BLaER1 treated with 17β-estradiol and CSF1 and Interleukin-3, amounts not matched to agents 10 nM and 100 nM (cell line): ENCODE measurements at regions not wholly inside any gene's neighbourhood (a gene's known extent, or its start where the extent isn't known, plus 50 kb on each side); places are given as distances from the start of the nearest gene placed in this dataset.
A peak's percentile ranks its signal among the peaks of the same experiment; 100 is the strongest.

Experiments
- H3K27ac ChIP-seq, 11 experiments: shearing (Covaris generic); formaldehyde crosslinking; 2 replicates each; pipeline ENCODE4 v1.8.1; 2022
- H3K27me3 ChIP-seq, 11 experiments: shearing (Covaris generic); formaldehyde crosslinking; 2 replicates each; pipeline ENCODE4 v1.8.1; 2022
- H3K36me3 ChIP-seq, 11 experiments: shearing (Covaris generic); formaldehyde crosslinking; 2 replicates each; pipeline ENCODE4 v1.8.1; 2022
- H3K4me1 ChIP-seq, 10 experiments: shearing (Covaris generic); formaldehyde crosslinking; 2 replicates each; pipeline ENCODE4 v1.8.1; 2022
- H3K4me2 ChIP-seq, 11 experiments: shearing (Covaris generic); formaldehyde crosslinking; 2 replicates each; pipeline ENCODE4 v1.8.1; 2022
- H3K4me3 ChIP-seq, 10 experiments: shearing (Covaris generic); formaldehyde crosslinking; 2 replicates each; pipeline ENCODE4 v1.8.1; 2022
- H3K9ac ChIP-seq, 11 experiments: shearing (Covaris generic); formaldehyde crosslinking; 2 replicates each; pipeline ENCODE4 v1.8.1; 2022
- H3K9me3 ChIP-seq, 11 experiments: shearing (Covaris generic); formaldehyde crosslinking; replicated peaks in 1 of 11; 2 replicates each; pipeline ENCODE4 v1.8.1; 2022
- H4K20me1 ChIP-seq, 11 experiments: shearing (Covaris generic); formaldehyde crosslinking; 2 replicates each; pipeline ENCODE4 v1.8.1; 2022
- Cebpa-rat ChIP-seq, 11 experiments: shearing (Covaris generic); IDR thresholded peaks; 2 replicates each; pipeline ENCODE4 v1.8.1; 2022

- Histone ChIP-seq H3K4me1 (peaks cover 0 to 8% (median 2%) of the 10 kb centered on the region in 10 experiments; a peak in 9 of 20 replicates), H3K4me2 (no peak overlapping the region), H3K36me3 (peaks cover 61 to 89% (median 73%) of the 10 kb centered on the region in 11 experiments), H4K20me1 (no peaks in the 10 kb centered on the region), H3K27me3 (no peaks in the 10 kb centered on the region), H3K4me3 (no peak overlapping the region), H3K27ac (no peak overlapping the region), H3K9ac (no peak overlapping the region), H3K9me3 (no peaks in the 10 kb centered on the region)
- no peak for TF ChIP-seq Cebpa-rat (IDR thresholded peaks at IDR 0.05)
Measured at GRCh38 chr11:17141156-17141555, 63.7 kb upstream of the RPS13 start.

DNA sequence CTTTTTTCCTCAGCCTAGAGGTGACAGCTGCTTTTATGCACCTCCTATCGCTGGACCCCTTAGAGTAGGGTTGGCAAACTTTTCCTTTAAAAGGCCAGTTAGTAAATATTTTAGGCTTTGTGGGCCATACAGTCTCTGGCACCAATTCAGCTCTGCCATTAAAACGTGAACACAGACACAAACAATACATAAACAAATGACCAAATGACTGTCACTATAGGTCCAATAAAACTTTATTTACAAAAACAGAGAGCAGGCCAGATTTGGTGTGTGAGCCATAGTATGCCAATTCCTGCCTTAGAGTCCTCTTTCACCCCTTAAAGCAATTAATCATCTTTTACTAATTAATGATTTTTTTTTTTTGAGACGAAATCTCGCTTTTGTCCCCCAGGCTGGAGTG lies 61.1 kb upstream of the RPS13 start:
- no peaks in the 10 kb centered on the region for H3K27me3 ChIP-seq
- H4K20me1 ChIP-seq, result no peaks in the 10 kb centered on the region
- H3K4me1 ChIP-seq, result peaks cover 0 to 7% (median 0%) of the 10 kb centered on the region in 10 experiments; a peak in 3 of 20 replicates
- H3K9ac ChIP-seq, result no peak overlapping the region
- no peak overlapping the region for H3K4me3 ChIP-seq
- peaks cover 63 to 89% (median 73%) of the 10 kb centered on the region in 11 experiments for H3K36me3 ChIP-seq
- no peak overlapping the region for H3K4me2 ChIP-seq
- no peaks in the 10 kb centered on the region for H3K9me3 ChIP-seq
- TF ChIP-seq Cebpa-rat (IDR thresholded peaks at IDR 0.05), result no peak
- H3K27ac ChIP-seq, result no peak overlapping the region

DNA sequence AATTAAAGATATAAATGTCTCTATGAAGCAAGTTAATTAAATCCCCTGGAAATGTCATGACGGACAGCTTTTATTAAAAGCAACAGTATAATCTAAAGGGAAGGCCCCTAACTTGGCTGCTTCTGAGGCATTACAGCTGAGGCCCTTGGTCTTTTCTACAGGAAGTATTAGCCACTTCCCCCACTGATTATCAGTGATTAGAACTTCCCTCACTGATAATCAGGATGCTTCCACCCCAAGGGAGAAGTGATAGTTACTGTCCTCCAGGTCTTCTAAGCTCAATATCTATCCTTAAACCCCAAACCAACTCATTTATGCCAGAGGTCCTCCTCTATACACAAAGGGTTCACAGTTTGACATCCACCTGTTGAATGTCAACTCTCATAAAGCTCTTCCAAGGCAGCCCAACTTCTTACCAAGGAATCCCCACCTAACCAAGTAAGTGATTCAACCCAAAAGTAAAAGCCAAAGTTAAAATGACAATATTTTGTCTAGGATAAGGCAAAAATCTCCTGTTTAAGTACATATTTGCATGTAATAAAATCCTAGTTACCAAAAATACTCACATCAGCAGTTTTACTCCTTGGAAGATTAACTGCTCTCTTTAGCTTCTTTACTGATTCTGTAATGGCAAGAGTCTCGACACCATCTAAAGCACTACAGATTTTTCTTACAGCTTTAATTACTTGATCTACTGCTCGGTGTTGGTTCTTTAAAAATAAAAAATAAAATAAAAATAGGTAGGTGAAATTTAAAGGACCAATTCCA lies 58.6 kb upstream of the RPS13 start:
- peaks cover 50 to 89% (median 67%) of the 10 kb centered on the region in 11 experiments for H3K36me3 ChIP-seq
- H3K27ac ChIP-seq, result no peak overlapping the region
- H3K4me3 ChIP-seq, result no peak overlapping the region
- H3K27me3 ChIP-seq, result no peaks in the 10 kb centered on the region
- peaks cover 0 to 7% (median 0%) of the 10 kb centered on the region in 10 experiments; a peak in 3 of 20 replicates for H3K4me1 ChIP-seq
- no peak for TF ChIP-seq Cebpa-rat (IDR thresholded peaks at IDR 0.05)
- no peak overlapping the region for H3K9ac ChIP-seq
- H3K9me3 ChIP-seq, result no peaks in the 10 kb centered on the region
- H4K20me1 ChIP-seq, result no peaks in the 10 kb centered on the region
- H3K4me2 ChIP-seq, result peak overlapping the region in 1 of 11 experiments; percentile 1; a peak in 1 of 22 replicates

DNA sequence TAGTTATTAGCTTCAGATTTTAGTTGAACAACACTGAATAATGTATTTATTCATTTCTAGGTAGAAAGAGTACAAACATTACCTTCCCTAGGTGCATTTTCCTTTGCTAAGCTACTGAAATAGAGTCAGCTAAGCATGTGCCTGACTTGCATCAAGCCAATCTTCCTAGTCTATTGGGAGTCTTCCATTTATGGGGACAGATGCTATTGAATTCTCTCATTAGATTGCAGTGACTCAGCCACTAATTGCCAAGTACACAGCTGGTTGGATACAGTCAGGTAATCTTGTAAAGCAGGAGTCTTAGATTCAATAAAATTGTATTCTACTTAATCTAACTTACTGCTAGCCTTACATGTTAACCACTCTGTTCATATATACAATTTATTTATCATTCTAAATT lies 55.2 kb upstream of the RPS13 start:
- Histone ChIP-seq H3K4me3 (no peak overlapping the region), H3K9ac (no peak overlapping the region), H3K9me3 (no peaks in the 10 kb centered on the region), H3K27ac (no peak overlapping the region), H3K4me1 (peaks cover 0 to 7% (median 0%) of the 10 kb centered on the region in 10 experiments; a peak in 3 of 20 replicates), H3K36me3 (peaks cover 51 to 90% (median 76%) of the 10 kb centered on the region in 11 experiments), H4K20me1 (no peaks in the 10 kb centered on the region), H3K27me3 (no peaks in the 10 kb centered on the region), H3K4me2 (no peak overlapping the region)
- no peak for TF ChIP-seq Cebpa-rat (IDR thresholded peaks at IDR 0.05)

DNA sequence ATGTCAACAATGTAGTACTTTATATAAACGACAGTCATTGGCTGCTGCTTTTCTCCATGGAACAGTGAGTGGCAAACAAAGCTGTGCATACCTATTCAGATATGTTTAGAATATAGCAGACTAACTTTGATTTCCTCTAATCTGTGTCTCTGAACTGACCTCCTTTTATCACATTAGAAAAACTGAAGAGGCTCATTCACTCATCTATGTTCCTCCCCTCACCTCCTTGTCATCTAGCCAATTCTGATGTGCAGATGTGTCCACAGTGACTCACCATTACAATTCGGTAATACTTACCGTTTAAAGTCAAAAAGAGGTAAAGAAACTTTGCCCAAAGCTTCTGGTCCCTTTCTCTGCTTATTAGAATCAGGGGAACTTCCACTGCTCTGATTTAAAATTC lies 51.5 kb upstream of the RPS13 start:
- H3K4me3 ChIP-seq, result no peak overlapping the region
- H3K4me2 ChIP-seq, result no peak overlapping the region
- H3K36me3 ChIP-seq, result peaks cover 40 to 100% (median 77%) of the 10 kb centered on the region in 11 experiments

More for the DNA sequence above, 51.5 kb upstream of the RPS13 start:
- Histone ChIP-seq H3K9me3 (no peaks in the 10 kb centered on the region), H3K9ac (no peak overlapping the region), H3K27me3 (no peaks in the 10 kb centered on the region), H4K20me1 (no peaks in the 10 kb centered on the region), H3K27ac (no peak overlapping the region), H3K4me1 (no peaks in the 10 kb centered on the region)
- no peak for TF ChIP-seq Cebpa-rat (IDR thresholded peaks at IDR 0.05)
